Heart left ventricle (tissue), 13 donors: ENCODE measurements at regions not wholly inside any gene's neighbourhood (a gene's known extent, or its start where the extent isn't known, plus 50 kb on each side); places are given as distances from the start of the nearest gene placed in this dataset.

Experiments used
- POLR2A ChIP-seq, 2 donors: fragments of 450-650 bp; IDR thresholded peaks; one replicate each; pipeline ENCODE4 v1.6.1; 2017; ENCODE audit warnings: antibody characterized with exemption in 2 of 2, mild to moderate bottlenecking in 2 of 2, moderate library complexity in 2 of 2
- TF ChIP-seq, protein P1 (sequence below), 12 donors: fragments of 200-600 bp; sonication (generic) in 4 of 12; IDR thresholded peaks; one replicate each; pipeline versions ENCODE4 v1.5.0 to v1.8.0; 2018 to 2022; ENCODE audit warnings: antibody characterized with exemption in 12 of 12, mild to moderate bottlenecking in 5 of 12
- donor health status: ischemic (EF 13 %, LVEDD 7.1; RV severe dilation, severe dysfunction).
- donor health status: DM: no; HTN: yes; CAD: no.
- donor health status: DM: no; HTN: no; CAD: no.
- donor health status: ischemic (EF 25% LVEDD 6.9; RV normal size, moderate dysfunction).
- donor health status: ischemic (EF 25% LVEDD 5.7; RV mildly dilated, moderate dysfunction).
- donor health status: ischemic (EF 35%, LVEDD 5.7; RV mildly dilated, moderate dysfunction).
- donor health status: nonischemic (EF 11% LVEDD 7.7; RV severe dilation, severe dysfunction).
- donor health status: DM: yes; HTN: yes; CAD: no.
- donor health status: PGD.
- donor health status: ischemic (EF 29% LVEDD 5.4; RV normal size, mild dysfunction).
- donor health status: nonischemic (EF 23%, LVEDD 6.1; RV moderate dilation, normal function).

DNA sequence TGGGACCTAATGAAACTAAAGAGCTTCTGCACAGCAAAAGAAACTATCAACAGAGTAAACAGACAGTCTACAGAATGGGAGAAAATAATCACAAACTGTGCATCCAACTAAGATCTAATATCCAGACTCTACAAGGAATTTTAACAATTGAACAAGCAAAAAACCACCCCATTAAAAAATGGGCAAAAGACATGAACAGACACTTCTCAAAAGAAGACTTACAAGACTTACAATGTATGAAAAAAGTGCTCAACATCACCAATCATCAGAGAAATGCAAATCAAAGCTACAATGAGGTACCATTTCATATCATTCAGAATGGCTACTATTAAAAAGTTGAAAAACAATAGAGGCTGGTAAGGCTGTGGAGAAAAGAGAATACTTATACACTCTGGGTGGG, 58.0 kb downstream of the SHOC1 start:
- TF ChIP-seq, protein P1, sequence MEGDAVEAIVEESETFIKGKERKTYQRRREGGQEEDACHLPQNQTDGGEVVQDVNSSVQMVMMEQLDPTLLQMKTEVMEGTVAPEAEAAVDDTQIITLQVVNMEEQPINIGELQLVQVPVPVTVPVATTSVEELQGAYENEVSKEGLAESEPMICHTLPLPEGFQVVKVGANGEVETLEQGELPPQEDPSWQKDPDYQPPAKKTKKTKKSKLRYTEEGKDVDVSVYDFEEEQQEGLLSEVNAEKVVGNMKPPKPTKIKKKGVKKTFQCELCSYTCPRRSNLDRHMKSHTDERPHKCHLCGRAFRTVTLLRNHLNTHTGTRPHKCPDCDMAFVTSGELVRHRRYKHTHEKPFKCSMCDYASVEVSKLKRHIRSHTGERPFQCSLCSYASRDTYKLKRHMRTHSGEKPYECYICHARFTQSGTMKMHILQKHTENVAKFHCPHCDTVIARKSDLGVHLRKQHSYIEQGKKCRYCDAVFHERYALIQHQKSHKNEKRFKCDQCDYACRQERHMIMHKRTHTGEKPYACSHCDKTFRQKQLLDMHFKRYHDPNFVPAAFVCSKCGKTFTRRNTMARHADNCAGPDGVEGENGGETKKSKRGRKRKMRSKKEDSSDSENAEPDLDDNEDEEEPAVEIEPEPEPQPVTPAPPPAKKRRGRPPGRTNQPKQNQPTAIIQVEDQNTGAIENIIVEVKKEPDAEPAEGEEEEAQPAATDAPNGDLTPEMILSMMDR (IDR thresholded peaks at IDR 0.05), result no peak
- TF ChIP-seq POLR2A (IDR thresholded peaks at IDR 0.05), result no peak
